ENCODE measurements at regions not wholly inside any gene's neighbourhood (a gene's known extent, or its start where the extent isn't known, plus 50 kb on each side); places are given as distances from the start of the nearest gene placed in this dataset.
"Not testable (repeated sequence)": the region's sequence is repeated elsewhere in the genome, so short reads cannot be mapped to it uniquely, and the experiment has no call there.

DNA sequence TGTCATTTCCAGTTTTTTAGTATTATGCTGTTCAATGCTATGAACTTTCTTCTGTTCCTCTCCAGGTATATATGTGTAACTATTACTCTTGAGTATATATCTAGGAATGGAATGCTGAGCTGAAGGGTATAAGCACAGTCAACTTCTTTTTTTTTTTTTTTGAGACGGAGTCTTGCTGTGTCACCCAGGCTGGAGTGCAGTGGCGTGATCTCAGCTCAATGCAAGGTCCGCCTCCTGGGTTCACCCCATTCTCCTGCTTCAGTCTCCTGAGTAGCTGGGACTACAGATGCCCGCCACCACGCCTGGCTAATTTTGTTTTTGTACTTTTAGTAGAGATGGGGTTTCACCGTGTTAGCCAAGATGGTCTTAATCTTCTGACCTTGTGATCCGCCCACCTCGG, 110.5 kb downstream of the DACT1 start:
- DNase-seq (ENCODE audit: low spot score); H3K27ac Mint-ChIP-seq: not testable (repeated sequence)
- intact Hi-C loops (cut with micrococcal nuclease) = loop anchor here (2.0 to 5.0 kb wide), 4 partner anchors 46 to 529 kb away; no protein-coding TSS in a partner anchor

DNA sequence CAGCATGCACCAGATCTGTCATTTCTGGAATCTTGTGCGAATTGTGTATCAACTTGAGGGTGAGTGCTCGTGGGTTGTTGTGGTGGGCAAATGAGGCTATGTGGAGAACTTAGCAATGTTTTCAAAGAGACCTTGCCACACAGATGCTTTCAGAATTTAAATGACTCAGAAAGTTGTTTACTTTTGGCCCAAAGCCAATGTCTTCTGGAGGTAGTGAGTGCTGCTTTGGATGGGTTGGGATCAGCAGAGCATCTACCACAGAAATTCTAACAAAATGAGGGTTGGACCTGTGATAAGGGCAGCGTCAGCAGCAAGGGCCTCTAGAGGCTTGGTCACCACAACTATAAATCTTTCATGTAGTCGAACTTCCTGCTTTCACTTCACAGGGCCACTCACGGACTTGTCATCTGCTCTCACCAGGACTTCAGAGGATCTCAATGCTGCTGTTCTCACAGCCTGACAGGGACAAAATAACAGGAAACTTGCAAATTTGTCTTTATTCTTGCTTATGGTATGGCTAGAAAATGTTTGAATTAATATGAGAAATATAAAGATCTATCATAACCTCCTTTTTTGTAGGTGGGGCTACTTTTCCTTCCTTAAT, 111.4 kb downstream of the DACT1 start:
- Mint-ChIP-seq H3K4me1 (ENCODE audit: low read depth) (peaks cover 15% of the 10 kb centered on the region), H3K36me3 (ENCODE audit: low read depth) (no peaks in the 10 kb centered on the region), H3K4me3 (ENCODE audit: low read depth) (no peak overlapping the region), H3K9me3 (no peaks in the 10 kb centered on the region), H3K27me3 (ENCODE audit: low read depth) (no peaks in the 10 kb centered on the region), H3K27ac (peak overlapping the region; percentile 21)
- intact Hi-C loops (cut with micrococcal nuclease) = loop anchor here (1.0 to 5.0 kb wide), 5 partner anchors 14 to 528 kb away; no protein-coding TSS in a partner anchor
- DNase-seq (ENCODE audit: low spot score) = peak; percentile 27

More for the DNA sequence above, 110.5 kb downstream of the DACT1 start:
- not testable (repeated sequence) for H3K36me3 Mint-ChIP-seq (ENCODE audit: low read depth); H3K9me3 Mint-ChIP-seq; H3K4me3 Mint-ChIP-seq (ENCODE audit: low read depth); H3K27me3 Mint-ChIP-seq (ENCODE audit: low read depth)
- H3K4me1 Mint-ChIP-seq (ENCODE audit: low read depth) = peaks cover 15% of the 10 kb centered on the region

DNA sequence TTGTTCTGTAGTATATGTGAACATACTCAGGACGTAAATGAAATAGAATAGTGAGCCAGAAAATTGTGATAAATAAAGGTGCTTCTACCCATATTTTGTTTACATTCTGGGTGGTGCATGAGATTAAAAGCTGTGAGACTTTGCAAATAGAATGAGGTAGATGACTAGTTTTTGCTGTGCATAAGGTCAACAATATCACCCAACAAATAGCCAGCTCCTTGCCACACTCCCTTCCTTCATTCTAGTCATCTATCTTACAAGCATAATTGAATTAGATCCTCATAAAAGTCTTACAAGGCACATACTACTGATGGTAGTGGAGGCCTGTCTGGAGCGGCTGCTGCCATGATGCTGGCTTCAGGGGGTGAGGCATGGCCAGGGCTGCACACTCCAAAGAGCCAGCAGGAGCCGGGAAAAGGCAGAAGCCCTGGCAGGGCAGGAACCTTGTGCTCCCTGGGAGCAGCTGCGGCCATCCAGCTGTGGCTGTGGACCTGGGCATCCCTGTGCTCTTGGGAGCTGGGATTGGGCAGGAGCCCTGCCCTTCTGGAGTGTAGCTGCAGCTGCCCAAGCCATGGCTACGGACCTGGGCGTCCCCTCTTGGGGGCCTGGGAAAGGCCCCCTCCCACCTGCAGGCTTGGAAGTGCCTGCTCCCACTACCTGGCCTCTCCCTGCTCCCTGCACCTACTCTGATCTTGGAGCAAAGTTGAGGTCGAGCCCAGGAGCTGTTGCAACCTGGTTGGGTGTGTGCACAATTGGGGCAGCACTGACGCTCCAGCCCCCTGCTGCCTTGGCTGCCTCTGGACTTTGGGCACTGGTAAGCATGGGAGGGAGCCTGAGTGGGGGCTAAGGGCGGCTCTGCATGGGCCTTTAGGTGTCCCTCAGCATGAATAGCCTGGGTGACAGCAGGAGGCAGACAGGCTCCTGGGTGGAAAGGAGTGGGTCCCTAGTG, 112.8 kb downstream of the DACT1 start:
- intact Hi-C loops (cut with micrococcal nuclease) = no loop called here
- no peaks in the 10 kb centered on the region for H3K36me3 Mint-ChIP-seq (ENCODE audit: low read depth)

DNA sequence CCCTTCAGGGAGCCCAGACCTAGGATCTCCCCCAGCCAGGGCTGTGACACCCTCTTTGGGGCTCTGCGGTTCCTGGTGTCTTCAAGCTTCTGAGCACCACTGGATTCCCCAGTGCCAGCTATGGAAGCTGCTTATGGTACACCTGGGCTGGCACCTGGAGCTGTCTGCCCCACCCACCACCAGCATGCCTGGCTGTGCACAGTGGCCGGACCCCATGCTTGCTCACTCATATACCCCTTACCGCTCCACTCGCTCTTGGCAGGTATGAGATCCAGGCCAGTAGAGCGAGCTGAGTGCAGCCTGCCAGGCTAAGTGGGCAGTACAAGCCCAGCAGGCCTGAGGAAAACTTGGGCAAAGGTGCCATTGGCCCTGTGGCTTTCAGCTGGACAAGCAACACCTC, 114.0 kb downstream of the DACT1 start:
- no peak overlapping the region for H3K27ac Mint-ChIP-seq
- no peaks in the 10 kb centered on the region for H3K36me3 Mint-ChIP-seq (ENCODE audit: low read depth)
- no peaks in the 10 kb centered on the region for H3K9me3 Mint-ChIP-seq
- H3K4me1 Mint-ChIP-seq (ENCODE audit: low read depth) = peaks cover 15% of the 10 kb centered on the region
- intact Hi-C loops (cut with micrococcal nuclease) = no loop called here
- DNase-seq (ENCODE audit: low spot score) = no peak
- no peaks in the 10 kb centered on the region for H3K27me3 Mint-ChIP-seq (ENCODE audit: low read depth)
- H3K4me3 Mint-ChIP-seq (ENCODE audit: low read depth) = no peak overlapping the region

More for the DNA sequence above, 112.8 kb downstream of the DACT1 start:
- Mint-ChIP-seq H3K4me3 (ENCODE audit: low read depth) (no peak overlapping the region), H3K27ac (peak overlapping the region; percentile 21), H3K9me3 (no peaks in the 10 kb centered on the region), H3K4me1 (ENCODE audit: low read depth) (peaks cover 15% of the 10 kb centered on the region), H3K27me3 (ENCODE audit: low read depth) (no peaks in the 10 kb centered on the region)
- no peak for DNase-seq (ENCODE audit: low spot score)

DNA sequence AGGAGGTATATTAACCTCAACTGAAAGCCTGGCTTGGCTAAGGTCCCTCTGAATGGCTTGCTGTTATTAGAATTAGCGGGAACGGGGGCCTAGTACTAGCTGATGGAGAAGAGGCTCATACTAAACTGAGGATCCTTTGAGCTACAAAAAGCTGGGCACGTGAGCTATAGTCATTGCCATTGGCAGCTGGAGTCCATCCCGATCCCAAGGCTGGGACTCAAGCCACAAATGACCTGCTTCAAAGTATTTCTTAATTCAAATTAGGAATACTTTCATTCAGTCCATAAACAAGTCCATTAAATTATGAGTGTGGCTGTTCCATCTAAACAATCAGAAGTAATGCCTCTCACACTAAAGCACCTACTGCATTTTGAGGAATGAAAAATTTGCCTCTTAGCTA, 114.5 kb downstream of the DACT1 start:
- H3K9me3 Mint-ChIP-seq = no peaks in the 10 kb centered on the region
- H3K27me3 Mint-ChIP-seq (ENCODE audit: low read depth) = no peaks in the 10 kb centered on the region
- H3K36me3 Mint-ChIP-seq (ENCODE audit: low read depth) = no peaks in the 10 kb centered on the region
- no peak overlapping the region for H3K4me3 Mint-ChIP-seq (ENCODE audit: low read depth)
- intact Hi-C loops (cut with micrococcal nuclease) = no loop called here
- DNase-seq (ENCODE audit: low spot score) = no peak
- H3K27ac Mint-ChIP-seq = no peak overlapping the region
- H3K4me1 Mint-ChIP-seq (ENCODE audit: low read depth) = peaks cover 15% of the 10 kb centered on the region

DNA sequence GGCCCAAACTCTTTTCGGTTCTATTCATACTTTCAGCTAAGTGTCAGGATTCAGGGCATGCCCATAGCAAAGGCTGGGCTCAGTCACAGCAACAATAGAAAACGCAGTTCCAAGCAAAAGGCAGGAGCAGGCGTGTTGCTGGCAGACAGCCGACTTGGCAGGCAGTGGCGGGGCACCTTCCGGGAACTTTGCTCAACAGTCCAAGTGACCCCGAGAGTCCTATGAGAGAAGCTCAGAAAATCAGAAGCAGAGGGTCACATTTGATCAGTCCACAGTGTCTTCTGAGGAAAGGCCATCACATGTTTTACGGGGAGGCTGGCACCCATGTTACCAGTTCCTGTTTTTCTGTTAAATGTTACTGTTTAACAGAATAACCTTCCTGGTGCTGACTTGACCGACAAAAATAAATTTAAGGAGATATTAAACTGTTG, 115.0 kb downstream of the DACT1 start:
- H3K4me3 Mint-ChIP-seq (ENCODE audit: low read depth) = no peak overlapping the region
- peaks cover 15% of the 10 kb centered on the region for H3K4me1 Mint-ChIP-seq (ENCODE audit: low read depth)
- no peaks in the 10 kb centered on the region for H3K9me3 Mint-ChIP-seq
- H3K27me3 Mint-ChIP-seq (ENCODE audit: low read depth) = no peaks in the 10 kb centered on the region
- H3K36me3 Mint-ChIP-seq (ENCODE audit: low read depth) = no peaks in the 10 kb centered on the region
- no peak for DNase-seq (ENCODE audit: low spot score)
- no peak overlapping the region for H3K27ac Mint-ChIP-seq
- intact Hi-C loops (cut with micrococcal nuclease) = no loop called here

DNA sequence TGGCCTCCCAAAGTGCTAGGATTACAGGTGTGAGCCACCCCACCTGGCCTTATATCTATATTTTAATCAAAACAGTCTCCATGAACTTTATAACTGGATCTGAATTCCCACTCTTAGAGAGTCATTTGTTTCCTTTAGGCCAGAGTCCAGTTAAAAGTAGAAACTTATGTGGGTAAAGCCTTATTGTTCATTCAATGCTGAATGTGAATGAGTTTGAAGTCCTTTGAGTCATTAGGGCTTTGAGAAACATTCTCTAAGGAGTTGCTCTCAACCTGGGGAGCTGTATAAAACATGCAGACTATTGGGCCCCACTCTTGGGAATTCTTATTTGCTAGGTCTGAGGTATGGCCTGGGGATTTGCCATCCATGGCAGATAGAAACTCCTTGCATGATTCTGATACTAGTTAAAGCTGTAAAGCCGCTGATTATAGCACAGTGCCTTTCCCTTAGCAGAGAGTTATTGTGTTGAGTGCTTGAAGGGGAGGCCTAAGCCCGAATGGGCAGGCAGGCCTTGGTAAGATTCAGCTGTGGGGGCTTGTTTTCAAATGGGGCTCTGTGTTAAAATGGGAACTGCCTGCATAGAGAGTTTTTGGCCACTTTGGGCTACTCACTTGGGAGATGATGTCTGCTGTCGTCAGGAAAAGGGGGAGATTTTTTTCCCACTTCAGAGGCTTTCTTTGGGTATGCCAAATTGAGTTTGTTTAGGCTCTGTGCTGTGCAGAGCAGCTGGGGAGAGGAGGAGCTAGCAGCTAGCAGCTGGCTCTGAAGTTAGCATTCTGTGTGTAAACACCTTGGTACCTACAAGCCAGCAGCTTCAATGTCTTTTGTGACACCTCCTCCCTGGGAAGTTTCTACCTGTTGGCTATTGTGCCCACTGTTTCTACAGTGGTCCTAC, 117.5 kb downstream of the DACT1 start:
- no peaks in the 10 kb centered on the region for H3K36me3 Mint-ChIP-seq (ENCODE audit: low read depth)
- intact Hi-C loops (cut with micrococcal nuclease) = no loop called here
- no peak for DNase-seq (ENCODE audit: low spot score)
- H3K9me3 Mint-ChIP-seq = no peaks in the 10 kb centered on the region
- peaks cover under 1% of the 10 kb centered on the region for H3K4me1 Mint-ChIP-seq (ENCODE audit: low read depth)
- H3K27ac Mint-ChIP-seq = no peak overlapping the region
- peaks cover 2% of the 10 kb centered on the region for H3K27me3 Mint-ChIP-seq (ENCODE audit: low read depth)
- H3K4me3 Mint-ChIP-seq (ENCODE audit: low read depth) = no peak overlapping the region

DNA sequence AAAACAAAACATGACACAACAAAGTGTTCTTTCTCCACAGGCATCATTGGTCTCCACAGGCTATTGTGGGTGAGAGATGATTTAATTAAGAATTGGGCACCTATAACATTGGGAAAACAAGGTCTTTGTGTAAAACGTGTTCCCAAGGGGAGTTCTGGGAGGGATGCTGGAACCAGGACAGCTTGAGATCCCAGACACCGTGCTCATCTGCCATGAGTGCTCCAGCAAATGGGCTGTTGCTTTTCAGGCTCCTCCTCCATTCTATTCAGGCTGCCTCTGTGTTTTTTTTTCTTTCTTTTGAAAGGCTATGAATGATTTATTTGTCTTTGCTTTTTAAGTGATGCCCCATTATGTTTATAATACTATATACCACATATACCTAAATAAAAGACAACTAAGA, 122.4 kb downstream of the DACT1 start:
- Mint-ChIP-seq H3K4me3 (ENCODE audit: low read depth) (no peak overlapping the region), H3K9me3 (no peaks in the 10 kb centered on the region)

DNA sequence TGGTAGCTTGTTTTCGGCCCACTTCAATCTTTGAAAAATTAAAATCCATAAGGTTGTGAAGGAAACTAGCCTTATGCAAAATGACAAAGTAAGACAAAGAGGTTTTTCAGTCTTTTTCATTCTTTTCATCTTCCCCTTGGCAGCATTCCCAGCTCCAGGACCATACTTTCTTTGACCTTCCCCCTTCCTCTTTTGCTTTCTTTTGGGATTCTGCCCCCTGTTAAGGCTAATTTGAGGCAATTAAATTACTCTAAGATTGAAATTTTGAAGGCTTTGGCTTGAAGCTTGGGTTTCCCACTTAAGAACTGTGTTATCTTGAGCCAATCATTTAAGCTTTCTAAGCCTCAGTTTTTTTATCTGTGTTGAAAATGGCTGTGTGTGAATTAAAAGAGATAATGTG, 124.9 kb downstream of the DACT1 start:
- H3K27me3 Mint-ChIP-seq (ENCODE audit: low read depth) = peaks cover 2% of the 10 kb centered on the region
- no peaks in the 10 kb centered on the region for H3K4me1 Mint-ChIP-seq (ENCODE audit: low read depth)
- H3K4me3 Mint-ChIP-seq (ENCODE audit: low read depth) = no peak overlapping the region
- DNase-seq (ENCODE audit: low spot score) = no peak
- intact Hi-C loops (cut with micrococcal nuclease) = no loop called here
- no peak overlapping the region for H3K27ac Mint-ChIP-seq
- no peaks in the 10 kb centered on the region for H3K36me3 Mint-ChIP-seq (ENCODE audit: low read depth)
- H3K9me3 Mint-ChIP-seq = no peaks in the 10 kb centered on the region

More for the DNA sequence above, 122.4 kb downstream of the DACT1 start:
- Mint-ChIP-seq H3K27me3 (ENCODE audit: low read depth) (peaks cover 2% of the 10 kb centered on the region), H3K27ac (no peak overlapping the region), H3K36me3 (ENCODE audit: low read depth) (no peaks in the 10 kb centered on the region), H3K4me1 (ENCODE audit: low read depth) (no peaks in the 10 kb centered on the region)
- no peak for DNase-seq (ENCODE audit: low spot score)
- intact Hi-C loops (cut with micrococcal nuclease) = no loop called here

DNA sequence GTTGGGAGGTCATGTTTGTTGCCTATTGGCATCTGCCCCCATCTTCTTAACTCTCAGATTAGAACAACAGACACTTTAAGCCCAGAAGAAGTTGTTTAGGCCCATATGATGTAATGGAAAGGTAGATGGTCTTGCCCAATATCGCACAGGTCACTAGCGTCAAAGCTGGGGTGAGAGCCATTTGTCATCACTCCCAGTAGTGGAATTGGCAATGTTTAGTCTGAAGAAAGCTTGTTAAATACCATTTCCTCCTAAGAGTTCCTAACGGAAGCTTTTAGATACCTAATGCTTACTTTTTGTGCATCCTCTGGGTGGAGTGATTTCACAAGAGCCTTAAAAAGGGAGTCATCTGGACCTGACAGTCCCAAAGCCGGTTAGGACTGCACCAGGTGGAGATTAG, 125.4 kb downstream of the DACT1 start:
- H3K4me3 Mint-ChIP-seq (ENCODE audit: low read depth) = no peak overlapping the region
- peaks cover 2% of the 10 kb centered on the region for H3K27me3 Mint-ChIP-seq (ENCODE audit: low read depth)
- H3K9me3 Mint-ChIP-seq = no peaks in the 10 kb centered on the region
- intact Hi-C loops (cut with micrococcal nuclease) = no loop called here
- no peaks in the 10 kb centered on the region for H3K4me1 Mint-ChIP-seq (ENCODE audit: low read depth)
- no peak overlapping the region for H3K27ac Mint-ChIP-seq
- no peaks in the 10 kb centered on the region for H3K36me3 Mint-ChIP-seq (ENCODE audit: low read depth)
- DNase-seq (ENCODE audit: low spot score) = no peak

DNA sequence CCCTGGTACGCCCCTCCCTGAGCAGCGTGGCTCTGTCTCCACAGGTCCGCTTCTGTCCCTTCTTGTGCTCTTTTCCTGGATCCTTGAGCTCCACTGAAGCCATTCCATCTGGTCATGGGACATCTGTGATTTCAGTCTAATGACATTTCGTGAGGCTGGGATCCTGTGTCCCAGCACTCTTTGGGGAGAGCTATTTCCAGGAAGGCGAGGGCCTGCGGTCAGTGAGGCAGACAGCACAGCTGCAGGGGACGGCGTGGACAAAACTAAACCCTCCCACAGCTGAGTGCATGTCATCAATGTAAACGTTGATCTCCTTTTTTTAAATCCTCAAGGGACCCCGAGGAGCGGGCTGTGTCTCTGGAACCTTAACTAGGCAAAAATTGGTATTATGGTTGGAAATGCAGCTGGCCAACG, 127.7 kb downstream of the DACT1 start:
- H3K4me3 Mint-ChIP-seq (ENCODE audit: low read depth) = no peak overlapping the region
- no peak for DNase-seq (ENCODE audit: low spot score)
- no peaks in the 10 kb centered on the region for H3K4me1 Mint-ChIP-seq (ENCODE audit: low read depth)
- no peak overlapping the region for H3K27ac Mint-ChIP-seq
- H3K36me3 Mint-ChIP-seq (ENCODE audit: low read depth) = no peaks in the 10 kb centered on the region
- intact Hi-C loops (cut with micrococcal nuclease) = no loop called here
- H3K9me3 Mint-ChIP-seq = no peaks in the 10 kb centered on the region
- H3K27me3 Mint-ChIP-seq (ENCODE audit: low read depth) = no peaks in the 10 kb centered on the region

DNA sequence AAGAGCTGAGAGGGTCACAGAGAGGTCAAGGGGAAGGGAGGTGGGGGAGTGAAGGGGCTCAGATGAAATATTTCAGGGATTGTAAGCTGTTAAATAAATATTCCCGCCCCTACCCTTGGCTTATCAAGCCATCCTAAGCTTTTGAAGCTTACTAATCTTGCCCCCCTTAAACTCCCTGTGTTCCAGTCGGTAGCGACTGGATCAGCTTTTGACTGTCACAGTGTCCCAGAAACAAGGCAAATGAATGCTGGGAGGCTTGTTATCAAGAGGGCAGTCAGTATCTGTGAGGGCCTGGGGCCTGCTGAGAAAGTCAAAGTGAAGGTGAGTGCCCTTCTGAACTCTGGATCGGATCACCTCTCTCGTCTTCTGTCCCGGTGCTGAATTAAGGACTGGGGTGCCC, 128.1 kb downstream of the DACT1 start:
- H3K9me3 Mint-ChIP-seq = no peaks in the 10 kb centered on the region
- H3K4me3 Mint-ChIP-seq (ENCODE audit: low read depth) = no peak overlapping the region
- no peaks in the 10 kb centered on the region for H3K36me3 Mint-ChIP-seq (ENCODE audit: low read depth)
- intact Hi-C loops (cut with micrococcal nuclease) = no loop called here
- no peaks in the 10 kb centered on the region for H3K4me1 Mint-ChIP-seq (ENCODE audit: low read depth)
- no peak overlapping the region for H3K27ac Mint-ChIP-seq
- no peak for DNase-seq (ENCODE audit: low spot score)
- H3K27me3 Mint-ChIP-seq (ENCODE audit: low read depth) = no peaks in the 10 kb centered on the region
